HepG2 (cell line): ENCODE measurements at regions not wholly inside any gene's neighbourhood (a gene's known extent, or its start where the extent isn't known, plus 50 kb on each side); places are given as distances from the start of the nearest gene placed in this dataset.

Experiments used
- CHD4 ChIP-seq: fragments of 200-600 bp; sonication (generic); IDR thresholded peaks from 2 replicates; pipeline ENCODE4 v1.7.0; 2017; ENCODE audit warnings: mild to moderate bottlenecking, low read length, borderline replicate concordance
- EED ChIP-seq: sonication (generic); formaldehyde crosslinking; IDR thresholded peaks from 2 replicates; pipeline ENCODE4 v1.5.0; 2020; ENCODE audit warnings: mild to moderate bottlenecking, missing genetic modification reagents
- FOXC1 ChIP-seq: sonication (generic); formaldehyde crosslinking; IDR thresholded peaks from 2 replicates; pipeline ENCODE4 v1.8.0; 2022; ENCODE audit warnings: mild to moderate bottlenecking, missing genetic modification reagents, borderline replicate concordance
- GABPB1 ChIP-seq: IDR thresholded peaks from 2 replicates; pipeline ENCODE4 v1.6.1; 2016; ENCODE audit warnings: mild to moderate bottlenecking, missing genetic modification reagents, moderate library complexity, missing compliant biosample characterization
- KDM5A ChIP-seq: fragments of 200-600 bp; sonication (generic); IDR thresholded peaks from 2 replicates; pipeline ENCODE4 v1.7.0; 2018; ENCODE audit warnings: antibody characterized with exemption, mild to moderate bottlenecking, low read length, borderline replicate concordance
- MXD3 ChIP-seq: IDR thresholded peaks from 2 replicates; pipeline ENCODE4 v1.6.1; 2016; ENCODE audit warnings: mild to moderate bottlenecking, missing biosample characterization, missing genetic modification reagents
- NBN ChIP-seq: fragments of 450-650 bp; conservative IDR thresholded peaks from 2 replicates; pipeline ENCODE4 v1.6.1; 2017
- NCOA1 ChIP-seq: sonication (generic); formaldehyde crosslinking; IDR thresholded peaks from 2 replicates; pipeline ENCODE4 v1.9.0; 2021; ENCODE audit warnings: missing genetic modification reagents
- PATZ1 ChIP-seq: sonication (generic); formaldehyde crosslinking; IDR thresholded peaks from 2 replicates; pipeline ENCODE4 v1.4.0; 2020; ENCODE audit warnings: missing genetic modification reagents
- POLR2A ChIP-seq, 2 experiments: IDR thresholded peaks; 2 replicates each; pipeline ENCODE4 v1.6.1; 2011; ENCODE audit warnings: low read depth in 2 of 2, low read length in 2 of 2, mild to moderate bottlenecking in 1 of 2, moderate library complexity in 1 of 2; ENCODE audit not compliant: insufficient read depth in 1 of 2
- PTBP1 ChIP-seq: fragments of 200-400 bp; formaldehyde crosslinking; IDR thresholded peaks from 2 replicates; pipeline ENCODE4 v1.6.1; 2018; ENCODE audit warnings: low read length, low read depth; ENCODE audit not compliant: poor library complexity, severe bottlenecking
- STAG1 ChIP-seq: sonication (generic); formaldehyde crosslinking; IDR thresholded peaks from 2 replicates; pipeline ENCODE4 v1.4.0; 2020; ENCODE audit warnings: missing genetic modification reagents
- TGIF2 ChIP-seq: IDR thresholded peaks from 2 replicates; pipeline ENCODE4 v1.6.1; 2016; ENCODE audit warnings: control low read depth, missing compliant biosample characterization
- THAP7 ChIP-seq: sonication (generic); formaldehyde crosslinking; IDR thresholded peaks from 2 replicates; pipeline ENCODE4 v1.8.1; 2023; ENCODE audit warnings: mild to moderate bottlenecking, missing genetic modification reagents
- ZBTB33 ChIP-seq: sonication (generic); formaldehyde crosslinking; IDR thresholded peaks from 2 replicates; pipeline ENCODE4 v1.4.0; 2020; ENCODE audit warnings: missing genetic modification reagents
- ZBTB37 ChIP-seq: sonication (generic); formaldehyde crosslinking; IDR thresholded peaks from 2 replicates; pipeline ENCODE4 v1.4.0; 2020; ENCODE audit warnings: mild to moderate bottlenecking, missing genetic modification reagents
- ZNF101 ChIP-seq: sonication (generic); formaldehyde crosslinking; IDR thresholded peaks from 2 replicates; pipeline ENCODE4 v1.4.0; 2020; ENCODE audit warnings: mild to moderate bottlenecking, low read depth, missing genetic modification reagents, borderline replicate concordance
- ZNF136 ChIP-seq: sonication (generic); formaldehyde crosslinking; IDR thresholded peaks from 2 replicates; pipeline ENCODE4 v1.8.1; 2022; ENCODE audit warnings: low read depth, mild to moderate bottlenecking, moderate library complexity, missing genetic modification reagents
- ZNF331 ChIP-seq: sonication (generic); formaldehyde crosslinking; IDR thresholded peaks from 2 replicates; pipeline ENCODE4 v1.4.0; 2020; ENCODE audit warnings: missing genetic modification reagents
- ZNF337 ChIP-seq: sonication (generic); formaldehyde crosslinking; IDR thresholded peaks from 2 replicates; pipeline ENCODE4 v1.5.1; 2020; ENCODE audit warnings: missing genetic modification reagents, low read depth, mild to moderate bottlenecking, borderline replicate concordance
- ZNF567 ChIP-seq: sonication (generic); formaldehyde crosslinking; IDR thresholded peaks from 2 replicates; pipeline ENCODE4 v1.8.1; 2023; ENCODE audit warnings: mild to moderate bottlenecking, missing genetic modification reagents, borderline replicate concordance
- ZNF7 ChIP-seq: IDR thresholded peaks from 2 replicates; pipeline ENCODE4 v1.6.1; 2016; ENCODE audit warnings: missing biosample characterization, missing genetic modification reagents
- ZNF710 ChIP-seq: sonication (generic); formaldehyde crosslinking; IDR thresholded peaks from 2 replicates; pipeline ENCODE4 v1.5.0; 2020; ENCODE audit warnings: mild to moderate bottlenecking, missing genetic modification reagents, borderline replicate concordance

GRCh38 chr6:1228754-1229191 is 83.1 kb upstream of the FOXQ1 start (continued):
- no peak for TF ChIP-seq ZBTB33 (CRISPR knock-in tag)
- peak; percentile 85; the same call in 1 of the 2 replicates for TF ChIP-seq THAP7 (CRISPR knock-in tag)
- peak; percentile 9; the same call in 1 of the 2 replicates for TF ChIP-seq TGIF2 (CRISPR knock-in tag)
- no peak for TF ChIP-seq ZNF7 (CRISPR knock-in tag)
- no peak; the same call in 1 of the 2 replicates for TF ChIP-seq ZNF337 (CRISPR knock-in tag)
- no peak for TF ChIP-seq STAG1 (CRISPR knock-in tag)
- 0 out of 2 replicates have a peak, but pooled peaks have one; percentile 0 for TF ChIP-seq MXD3 (CRISPR knock-in tag)
- TF ChIP-seq PATZ1 (CRISPR knock-in tag), result no peak
- TF ChIP-seq KDM5A, result no peak; the same call in 1 of the 2 replicates
- 0 out of 2 replicates have a peak, but pooled peaks have one; percentile 4 for TF ChIP-seq CHD4
- TF ChIP-seq EED, result no peak
- no peak for TF ChIP-seq ZNF101
- no peak for TF ChIP-seq ZNF567 (CRISPR knock-in tag)
- no peak for TF ChIP-seq NBN
- TF ChIP-seq PTBP1, result no peak
- TF ChIP-seq NCOA1, result peak; percentile 66; the same call in 1 of the 2 replicates
- TF ChIP-seq ZNF710 (CRISPR knock-in tag), result no peak; the same call in 1 of the 2 replicates
- TF ChIP-seq FOXC1 (CRISPR knock-in tag), result no peak
- no peak for TF ChIP-seq ZBTB37 (CRISPR knock-in tag)
- no peak for TF ChIP-seq GABPB1 (CRISPR knock-in tag)
- no peak for TF ChIP-seq ZNF331
- no peak for TF ChIP-seq ZNF136 (CRISPR knock-in tag)
- no peak for TF ChIP-seq POLR2A (IDR thresholded peaks at IDR 0.05; ENCODE audit: insufficient read depth in 1 of 2, low read depth in 2 of 2, low read length in 2 of 2)
